ENCODE measurements at regions not wholly inside any gene's neighbourhood (a gene's known extent, or its start where the extent isn't known, plus 50 kb on each side); places are given as distances from the start of the nearest gene placed in this dataset.

DNA sequence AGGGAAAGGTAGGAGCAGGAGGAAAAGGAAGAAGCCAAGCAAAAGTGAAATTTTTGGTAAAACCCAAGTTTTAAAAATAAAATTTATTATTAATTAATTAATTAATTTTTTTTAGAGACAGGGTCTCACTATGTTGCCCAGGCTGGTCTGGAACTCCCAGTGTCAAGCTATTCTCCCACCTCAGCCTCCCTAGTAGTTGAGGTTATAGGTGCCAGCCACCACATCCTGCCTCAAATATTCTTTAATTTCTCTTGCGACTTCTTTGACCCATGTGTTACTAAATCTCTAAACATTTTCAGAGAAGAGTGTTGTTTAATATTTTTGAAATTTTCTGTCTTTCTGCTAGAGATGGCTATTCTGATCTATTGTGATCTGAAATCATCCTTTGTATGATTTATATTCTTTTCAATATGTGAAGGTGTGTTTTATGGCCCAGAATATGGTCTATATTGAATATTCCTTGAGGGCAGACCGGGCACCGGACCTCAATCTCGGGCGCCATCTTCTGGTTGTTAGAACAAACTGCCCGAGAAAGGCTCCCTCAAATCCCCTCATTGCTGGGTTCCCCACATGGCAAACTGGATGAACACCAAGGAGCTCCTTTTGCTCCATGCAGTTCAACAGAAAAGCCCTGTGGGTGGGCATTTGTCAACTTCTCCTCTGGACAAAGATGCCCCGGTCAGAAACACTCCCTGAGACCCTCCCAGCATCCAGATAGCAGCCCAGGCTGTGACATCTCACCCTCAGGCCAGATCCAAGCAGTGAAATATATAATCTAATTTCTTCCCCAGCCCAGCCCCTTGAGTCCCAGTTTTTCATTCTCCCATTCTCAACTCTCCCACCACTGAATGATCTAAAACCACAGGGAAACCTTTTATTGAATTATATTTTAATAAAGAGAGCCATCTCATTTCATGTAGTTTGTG is 110.5 kb downstream of the ASCL4 start (continued):
- TF ChIP-seq, protein P1, sequence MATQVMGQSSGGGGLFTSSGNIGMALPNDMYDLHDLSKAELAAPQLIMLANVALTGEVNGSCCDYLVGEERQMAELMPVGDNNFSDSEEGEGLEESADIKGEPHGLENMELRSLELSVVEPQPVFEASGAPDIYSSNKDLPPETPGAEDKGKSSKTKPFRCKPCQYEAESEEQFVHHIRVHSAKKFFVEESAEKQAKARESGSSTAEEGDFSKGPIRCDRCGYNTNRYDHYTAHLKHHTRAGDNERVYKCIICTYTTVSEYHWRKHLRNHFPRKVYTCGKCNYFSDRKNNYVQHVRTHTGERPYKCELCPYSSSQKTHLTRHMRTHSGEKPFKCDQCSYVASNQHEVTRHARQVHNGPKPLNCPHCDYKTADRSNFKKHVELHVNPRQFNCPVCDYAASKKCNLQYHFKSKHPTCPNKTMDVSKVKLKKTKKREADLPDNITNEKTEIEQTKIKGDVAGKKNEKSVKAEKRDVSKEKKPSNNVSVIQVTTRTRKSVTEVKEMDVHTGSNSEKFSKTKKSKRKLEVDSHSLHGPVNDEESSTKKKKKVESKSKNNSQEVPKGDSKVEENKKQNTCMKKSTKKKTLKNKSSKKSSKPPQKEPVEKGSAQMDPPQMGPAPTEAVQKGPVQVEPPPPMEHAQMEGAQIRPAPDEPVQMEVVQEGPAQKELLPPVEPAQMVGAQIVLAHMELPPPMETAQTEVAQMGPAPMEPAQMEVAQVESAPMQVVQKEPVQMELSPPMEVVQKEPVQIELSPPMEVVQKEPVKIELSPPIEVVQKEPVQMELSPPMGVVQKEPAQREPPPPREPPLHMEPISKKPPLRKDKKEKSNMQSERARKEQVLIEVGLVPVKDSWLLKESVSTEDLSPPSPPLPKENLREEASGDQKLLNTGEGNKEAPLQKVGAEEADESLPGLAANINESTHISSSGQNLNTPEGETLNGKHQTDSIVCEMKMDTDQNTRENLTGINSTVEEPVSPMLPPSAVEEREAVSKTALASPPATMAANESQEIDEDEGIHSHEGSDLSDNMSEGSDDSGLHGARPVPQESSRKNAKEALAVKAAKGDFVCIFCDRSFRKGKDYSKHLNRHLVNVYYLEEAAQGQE (IDR thresholded peaks at IDR 0.05; ENCODE audit: borderline replicate concordance) = peak; percentile 77
- TF ChIP-seq, protein P1 (CRISPR knock-in tag; IDR thresholded peaks at IDR 0.05; ENCODE audit: low read depth) = no peak

Measured in K562 (cell line).